ENCODE measurements at regions not wholly inside any gene's neighbourhood (a gene's known extent, or its start where the extent isn't known, plus 50 kb on each side); places are given as distances from the start of the nearest gene placed in this dataset.

GRCh38 chr10:30529373-30529998 is 95.5 kb downstream of the MAP3K8 start (continued):
- TF ChIP-seq ELF1 (IDR thresholded peaks at IDR 0.05; ENCODE audit: borderline replicate concordance, low read depth) (no peak), SIN3A (IDR thresholded peaks at IDR 0.05; ENCODE audit: low read depth) (no peak), RAD21 (IDR thresholded peaks at IDR 0.05; ENCODE audit: low read depth) (no peak)

- H3K4me1 ChIP-seq (ENCODE audit: control insufficient read depth in 1 of 2, insufficient read depth in 2 of 2, low read length in 2 of 2) = peaks cover 0 to under 1% of the 10 kb centered on the region in 2 experiments; a peak in 2 of 4 replicates
- ChIA-PET POLR2A (no interaction called here), CTCF (interaction anchor here (0.7 to 2.2 kb wide), 2 partner anchors 8 to 54 kb away, joined by 3 to 5 read pairs; no protein-coding TSS in a partner anchor), RAD21 (ENCODE audit: low non-redundant PET in 1 of 2, low total read pairs in 2 of 2, uncharacterized antibody in 2 of 2, unreplicated experiment in 2 of 2) (no interaction called here)
- no peak overlapping the region for H3K4me3 ChIP-seq (replicated peaks in 1 of 2; ENCODE audit: low read depth in 1 of 2, low read length in 2 of 2)
- H3K27me3 ChIP-seq (ENCODE audit: insufficient read depth, low read length) = no peaks in the 10 kb centered on the region
- TF ChIP-seq REST (IDR thresholded peaks at IDR 0.05; ENCODE audit: low read depth) (no peak), CTCF (IDR thresholded peaks at IDR 0.05 in 2 of 3, conservative IDR thresholded peaks at IDR 0.05 in 1 of 3; ENCODE audit: borderline replicate concordance in 1 of 3, insufficient read depth in 1 of 3, low read depth in 2 of 3, low read length in 2 of 3) (no peak), JUND (IDR thresholded peaks at IDR 0.05) (no peak), FOSL1 (IDR thresholded peaks at IDR 0.05; ENCODE audit: low read depth) (no peak), YY1 (IDR thresholded peaks at IDR 0.05; ENCODE audit: extremely low read depth, insufficient replicate concordance, low read depth, low read length) (no peak), ZFX (IDR thresholded peaks at IDR 0.05) (no peak), TCF7L2 (IDR thresholded peaks at IDR 0.05; ENCODE audit: borderline replicate concordance, extremely low read depth, insufficient read depth, insufficient read length) (no peak), RAD21 (IDR thresholded peaks at IDR 0.05; ENCODE audit: low read depth) (no peak), POLR2A (IDR thresholded peaks at IDR 0.05; ENCODE audit: borderline replicate concordance, extremely low read depth, insufficient read depth, insufficient read length) (no peak), EZH2phosphoT487 (IDR thresholded peaks at IDR 0.05; ENCODE audit: borderline replicate concordance) (no peak), EGR1 (IDR thresholded peaks at IDR 0.05; ENCODE audit: low read depth) (no peak)
- H3K9ac ChIP-seq (ENCODE audit: low read length) = no peak overlapping the region
- H2AFZ ChIP-seq (ENCODE audit: low read depth, low read length, poor library complexity, severe bottlenecking) = no peak overlapping the region
- H3K27ac ChIP-seq (ENCODE audit: low read depth, low read length) = no peak overlapping the region
- ATAC-seq (no peak), DNase-seq (ENCODE audit: low read depth, low spot score) (no peak)
- H3K36me3 ChIP-seq (ENCODE audit: control insufficient read depth in 1 of 2, insufficient read depth in 2 of 2, low read length in 2 of 2) = no peaks in the 10 kb centered on the region
- H3K79me2 ChIP-seq (ENCODE audit: insufficient read depth, low read length) = no peaks in the 10 kb centered on the region
- no peaks in the 10 kb centered on the region for H3K9me2 ChIP-seq (ENCODE audit: insufficient read depth)
- no peak overlapping the region for H3K4me2 ChIP-seq (ENCODE audit: low read length)
- intact Hi-C loops (cut with micrococcal nuclease) = no loop called here
- no peaks in the 10 kb centered on the region for H3K9me3 ChIP-seq (ENCODE audit: control insufficient read depth in 1 of 2, insufficient read depth in 1 of 2, low read depth in 1 of 2, low read length in 2 of 2)
- no peaks in the 10 kb centered on the region for H4K20me1 ChIP-seq (ENCODE audit: insufficient read depth)
- no TSS peak for BruUV-seq (replicated peaks)
Measured at GRCh38 chr10:30528429-30528786, 94.4 kb downstream of the MAP3K8 start.
